Smooth muscle cell (in vitro differentiated cells): ENCODE measurements at regions not wholly inside any gene's neighbourhood (a gene's known extent, or its start where the extent isn't known, plus 50 kb on each side); places are given as distances from the start of the nearest gene placed in this dataset.
"Not testable (repeated sequence)": the region's sequence is repeated elsewhere in the genome, so short reads cannot be mapped to it uniquely, and the experiment has no call there.

Source experiments
- DNase-seq: peaks from one replicate; lab custom pipeline; 2025; ENCODE audit not compliant: unreplicated experiment; lab: John Stamatoyannopoulos, UW
- H2AFZ ChIP-seq: fragments of 200-600 bp; sonication (generic); 2 replicates; pipeline ENCODE4 v1.6.0; 2016; ENCODE audit warnings: antibody characterized with exemption, low read depth, mild to moderate bottlenecking
- H3F3A ChIP-seq: fragments of 200-600 bp; sonication (generic); 2 replicates; pipeline ENCODE4 v1.6.0; 2017; ENCODE audit warnings: antibody characterized with exemption, low read depth
- H3K27ac ChIP-seq: fragments of 200-600 bp; sonication (generic); 2 replicates; pipeline ENCODE4 v1.5.1; 2016; ENCODE audit warnings: low read depth, mild to moderate bottlenecking
- H3K27me3 ChIP-seq: fragments of 200-600 bp; sonication (generic); 2 replicates; pipeline ENCODE4 v1.6.1; 2016; ENCODE audit warnings: low read depth, mild to moderate bottlenecking
- H3K36me3 ChIP-seq: fragments of 200-600 bp; sonication (generic); 2 replicates; pipeline ENCODE4 v1.5.1; 2016; ENCODE audit warnings: low read depth
- H3K4me1 ChIP-seq: fragments of 200-600 bp; sonication (generic); 2 replicates; pipeline ENCODE4 v1.5.1; 2016; ENCODE audit warnings: low read depth
- H3K4me2 ChIP-seq: fragments of 200-600 bp; sonication (generic); 2 replicates; pipeline ENCODE4 v1.6.0; 2016; ENCODE audit warnings: mild to moderate bottlenecking
- H3K4me3 ChIP-seq: fragments of 200-600 bp; sonication (generic); 2 replicates; pipeline ENCODE4 v1.5.1; 2016; ENCODE audit warnings: mild to moderate bottlenecking
- H3K79me2 ChIP-seq: fragments of 200-600 bp; sonication (generic); 2 replicates; pipeline ENCODE4 v1.6.0; 2016; ENCODE audit warnings: low read depth, mild to moderate bottlenecking
- H3K9ac ChIP-seq: fragments of 200-600 bp; sonication (generic); 2 replicates; pipeline ENCODE4 v1.6.0; 2016; ENCODE audit warnings: low read depth
- H3K9me3 ChIP-seq: fragments of 200-600 bp; sonication (generic); replicated peaks from 2 replicates; pipeline ENCODE4 v1.5.1; 2016; ENCODE audit warnings: low read depth
- H4K20me1 ChIP-seq: fragments of 200-600 bp; sonication (generic); 2 replicates; pipeline ENCODE4 v1.6.0; 2016; ENCODE audit warnings: low read depth
- CTCF ChIP-seq: fragments of 200-600 bp; sonication (generic); IDR thresholded peaks from 2 replicates; pipeline ENCODE4 v1.5.1; 2017; ENCODE audit warnings: borderline replicate concordance, mild to moderate bottlenecking, antibody characterized with exemption; ENCODE audit not compliant: insufficient read depth, poor library complexity, severe bottlenecking
- WGBS: methylation state at CpG from one replicate; pipeline ENCODE4 v1.1.7; 2016; ENCODE audit warnings: low lambda C conversion rate; 5-methylcytosine and 5-hydroxymethylcytosine counted together

GRCh38 chr10:4280461-4281189, 495.6 kb upstream of the KLF6 start:
- Histone ChIP-seq H3K4me1 (peaks cover 16% of the 10 kb centered on the region), H3K9me3 (no peaks in the 10 kb centered on the region), H3K79me2 (no peaks in the 10 kb centered on the region), H3K4me2 (peak overlapping the region; percentile 30), H3K27ac (peak overlapping the region; percentile 88), H4K20me1 (no peaks in the 10 kb centered on the region), H2AFZ (no peak overlapping the region), H3K9ac (no peak overlapping the region), H3K4me3 (no peak overlapping the region), H3K27me3 (no peaks in the 10 kb centered on the region), H3F3A (peaks cover 10% of the 10 kb centered on the region), H3K36me3 (no peaks in the 10 kb centered on the region)
- TF ChIP-seq CTCF: no peak
- WGBS: 63% methylated on average over 7 of the region's 7 CpGs
- DNase-seq: no peak

DNA sequence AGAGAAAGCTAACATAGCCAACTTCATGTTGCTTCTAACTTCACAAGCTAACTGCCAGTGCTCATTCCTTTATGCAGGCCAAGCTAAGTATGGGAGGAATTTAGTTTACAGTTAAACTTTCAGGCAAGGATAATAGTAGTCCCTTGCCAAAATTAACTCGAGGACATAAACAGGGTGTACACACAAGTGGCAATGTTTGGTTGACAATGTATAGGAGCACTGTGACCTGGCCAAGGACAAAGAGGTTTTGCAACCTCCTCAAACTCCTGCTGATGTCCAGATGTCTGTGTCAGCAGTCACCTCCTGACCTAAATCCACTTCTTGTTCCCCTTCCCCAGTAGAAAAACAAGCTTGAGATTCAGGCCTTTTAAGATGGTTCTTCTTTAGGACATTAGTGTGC, 494.6 kb upstream of the KLF6 start:
- WGBS: 48% methylated on average over 1 of the region's 1 CpG
- Histone ChIP-seq H3K27me3 (no peaks in the 10 kb centered on the region), H3K4me1 (peaks cover 16% of the 10 kb centered on the region), H4K20me1 (no peaks in the 10 kb centered on the region), H2AFZ (peak overlapping the region; percentile 18), H3K4me2 (peak overlapping the region; percentile 30), H3K36me3 (no peaks in the 10 kb centered on the region), H3K9ac (no peak overlapping the region), H3K27ac (peak overlapping the region; percentile 88), H3F3A (peaks cover 10% of the 10 kb centered on the region), H3K4me3 (no peak overlapping the region), H3K9me3 (no peaks in the 10 kb centered on the region), H3K79me2 (no peaks in the 10 kb centered on the region)
- DNase-seq: no peak
- no peak for TF ChIP-seq CTCF

DNA sequence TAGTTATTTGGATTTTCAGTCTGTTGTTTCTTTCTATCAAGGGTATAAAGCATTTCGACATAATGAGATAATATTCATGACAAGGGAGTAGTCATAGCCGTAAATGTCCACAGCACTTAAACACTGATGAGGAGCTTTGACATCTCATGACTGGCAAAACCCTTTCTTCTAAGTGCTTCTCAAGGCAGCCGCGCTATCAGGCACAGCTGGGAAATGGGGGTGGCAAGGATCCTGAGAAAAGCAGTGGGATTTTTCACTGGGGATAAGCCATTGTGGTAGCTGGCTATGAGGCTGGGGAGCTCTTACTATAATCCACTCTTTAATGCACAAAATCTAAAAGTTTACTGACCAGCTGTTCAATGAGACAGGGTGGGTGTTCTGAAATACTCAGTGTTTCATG, 493.2 kb upstream of the KLF6 start:
- no peaks in the 10 kb centered on the region for H3K36me3 ChIP-seq
- TF ChIP-seq CTCF: no peak
- peak overlapping the region; percentile 88 for H3K27ac ChIP-seq
- 25% methylated on average over 4 of the region's 4 CpGs for WGBS
- H3F3A ChIP-seq: peaks cover 10% of the 10 kb centered on the region
- no peaks in the 10 kb centered on the region for H3K9me3 ChIP-seq
- no peaks in the 10 kb centered on the region for H3K27me3 ChIP-seq
- DNase-seq: no peak
- peaks cover 16% of the 10 kb centered on the region for H3K4me1 ChIP-seq
- H3K4me2 ChIP-seq: peak overlapping the region; percentile 23
- no peaks in the 10 kb centered on the region for H3K79me2 ChIP-seq
- peak overlapping the region; percentile 29 for H3K9ac ChIP-seq
- no peaks in the 10 kb centered on the region for H4K20me1 ChIP-seq
- H2AFZ ChIP-seq: peak overlapping the region; percentile 36
- H3K4me3 ChIP-seq: no peak overlapping the region

- H4K20me1 ChIP-seq: no peaks in the 10 kb centered on the region
- WGBS: 92% methylated on average over 4 of the region's 4 CpGs
- H3K9ac ChIP-seq: no peak overlapping the region
- H3K4me3 ChIP-seq: no peak overlapping the region
- H3K4me2 ChIP-seq: no peak overlapping the region
- H3F3A ChIP-seq: peaks cover 10% of the 10 kb centered on the region
- no peak overlapping the region for H3K27ac ChIP-seq
- H3K4me1 ChIP-seq: peaks cover 16% of the 10 kb centered on the region
- H3K79me2 ChIP-seq: no peaks in the 10 kb centered on the region
- H2AFZ ChIP-seq: no peak overlapping the region
- no peaks in the 10 kb centered on the region for H3K9me3 ChIP-seq
- no peaks in the 10 kb centered on the region for H3K27me3 ChIP-seq
- H3K36me3 ChIP-seq: no peaks in the 10 kb centered on the region
- DNase-seq: no peak
- TF ChIP-seq CTCF: no peak
Observed at GRCh38 chr10:4276151-4276550, 491.1 kb upstream of the KLF6 start.

GRCh38 chr10:4274671-4275070, 489.7 kb upstream of the KLF6 start:
- H3K4me2 ChIP-seq, H4K20me1 ChIP-seq, H3K36me3 ChIP-seq, H3K27ac ChIP-seq, H3K79me2 ChIP-seq, H2AFZ ChIP-seq, H3K27me3 ChIP-seq, H3K4me3 ChIP-seq, H3K9ac ChIP-seq, H3K9me3 ChIP-seq, DNase-seq: not testable (repeated sequence)
- H3F3A ChIP-seq: peaks cover 10% of the 10 kb centered on the region
- H3K4me1 ChIP-seq: peaks cover 16% of the 10 kb centered on the region
